ENCODE measurements at regions not wholly inside any gene's neighbourhood (a gene's known extent, or its start where the extent isn't known, plus 50 kb on each side); places are given as distances from the start of the nearest gene placed in this dataset.

- TF ChIP-seq EZH2phosphoT487 (IDR thresholded peaks at IDR 0.05; ENCODE audit: borderline replicate concordance, low read length), result no peak
- TF ChIP-seq CTCF (IDR thresholded peaks at IDR 0.05; ENCODE audit: low read depth, low read length, poor library complexity, severe bottlenecking), result no peak
These were observed 278.7 kb upstream of the ADAMTSL1 start for GRCh38 chr9:18195223-18195622.

Data from DOHH2 (cell line).